Liver (tissue), 8 donors: ENCODE measurements at regions not wholly inside any gene's neighbourhood (a gene's known extent, or its start where the extent isn't known, plus 50 kb on each side); places are given as distances from the start of the nearest gene placed in this dataset.

Experiments
- DNase-seq: peaks from one replicate; pipeline ENCODE4 v3.0.0-alpha.2; 2017; ENCODE audit warnings: low spot score
- H3K27ac ChIP-seq, 2 donors: one replicate each; pipeline ENCODE4 v1.7.0; 2013; ENCODE audit warnings: inconsistent platforms in 2 of 2, low read length in 2 of 2, control low read depth in 1 of 2, low read depth in 1 of 2, mild to moderate bottlenecking in 1 of 2
- H3K27me3 ChIP-seq, 4 donors: one replicate each; pipeline versions ENCODE4 v1.6.1 to v1.7.0; 2013; ENCODE audit warnings: low read length in 3 of 4, inconsistent platforms in 1 of 4, mild to moderate bottlenecking in 1 of 4, moderate library complexity in 1 of 4; ENCODE audit not compliant: control insufficient read depth in 4 of 4, insufficient read depth in 4 of 4
- H3K36me3 ChIP-seq, 4 donors: one replicate each; pipeline versions ENCODE4 v1.6.1 to v1.7.0; 2013; ENCODE audit warnings: low read length in 3 of 4, mild to moderate bottlenecking in 3 of 4, low read depth in 1 of 4, moderate library complexity in 1 of 4; ENCODE audit not compliant: control insufficient read depth in 4 of 4, insufficient read depth in 3 of 4
- H3K4me1 ChIP-seq, 4 donors: one replicate each; pipeline versions ENCODE4 v1.6.1 to v1.7.0; 2013; ENCODE audit warnings: low read length in 3 of 4, mild to moderate bottlenecking in 3 of 4, moderate library complexity in 1 of 4; ENCODE audit not compliant: control insufficient read depth in 4 of 4, insufficient read depth in 4 of 4
- H3K4me3 ChIP-seq, 3 donors: one replicate each; pipeline versions ENCODE4 v1.6.1 to v1.7.0; 2013; ENCODE audit warnings: low read length in 3 of 3, control low read depth in 1 of 3, low read depth in 1 of 3, mild to moderate bottlenecking in 1 of 3
- H3K9ac ChIP-seq, 2 donors: one replicate each; pipeline ENCODE4 v1.7.0; 2013; ENCODE audit warnings: low read length in 2 of 2, mild to moderate bottlenecking in 2 of 2, moderate library complexity in 2 of 2, control low read depth in 1 of 2, low read depth in 1 of 2
- H3K9me3 ChIP-seq, 4 donors: one replicate each; pipeline versions ENCODE4 v1.6.1 to v1.7.0; 2013; ENCODE audit warnings: low read length in 3 of 4; ENCODE audit not compliant: control insufficient read depth in 4 of 4
- ATF3 ChIP-seq: IDR thresholded peaks from 2 replicates; pipeline ENCODE4 v1.6.1; 2016; ENCODE audit warnings: antibody characterized with exemption
- EGR1 ChIP-seq, 2 donors: IDR thresholded peaks; 2 replicates each; pipeline ENCODE4 v1.6.1; 2016 to 2018; ENCODE audit warnings: antibody characterized with exemption in 2 of 2, low read depth in 2 of 2
- FOXA1 ChIP-seq: IDR thresholded peaks from 2 replicates; pipeline ENCODE4 v1.6.1; 2016; ENCODE audit warnings: antibody characterized with exemption
- FOXA2 ChIP-seq: IDR thresholded peaks from 2 replicates; pipeline ENCODE4 v1.6.1; 2016; ENCODE audit warnings: antibody characterized with exemption
- GABPA ChIP-seq, 2 donors: IDR thresholded peaks in 1 of 2; conservative IDR thresholded peaks in 1 of 2; 2 replicates each; pipeline ENCODE4 v1.6.1; 2016; ENCODE audit warnings: antibody characterized with exemption in 2 of 2, mild to moderate bottlenecking in 1 of 2, moderate library complexity in 1 of 2
- HNF4A ChIP-seq, 2 donors: conservative IDR thresholded peaks; 2 replicates each; pipeline ENCODE4 v1.6.1; 2016; ENCODE audit warnings: antibody characterized with exemption in 2 of 2, mild to moderate bottlenecking in 2 of 2
- HNF4G ChIP-seq: IDR thresholded peaks from 2 replicates; pipeline ENCODE4 v1.6.1; 2016; ENCODE audit warnings: antibody characterized with exemption
- JUND ChIP-seq, 2 donors: IDR thresholded peaks; 2 replicates each; pipeline ENCODE4 v1.6.1; 2016; ENCODE audit warnings: antibody characterized with exemption in 2 of 2
- MAX ChIP-seq: IDR thresholded peaks from 2 replicates; pipeline ENCODE4 v1.6.1; 2016; ENCODE audit warnings: antibody characterized with exemption
- NR2F2 ChIP-seq: IDR thresholded peaks from 2 replicates; pipeline ENCODE4 v1.6.1; 2016; ENCODE audit warnings: antibody characterized with exemption
- RAD21 ChIP-seq, 2 donors: IDR thresholded peaks; 2 replicates each; pipeline ENCODE4 v1.6.1; 2016; ENCODE audit warnings: antibody characterized with exemption in 2 of 2, mild to moderate bottlenecking in 2 of 2
- RXRA ChIP-seq, 2 donors: IDR thresholded peaks; 2 replicates each; pipeline ENCODE4 v1.6.1; 2017 to 2018; ENCODE audit warnings: antibody characterized with exemption in 2 of 2, mild to moderate bottlenecking in 1 of 2
- SP1 ChIP-seq: IDR thresholded peaks from 2 replicates; pipeline ENCODE4 v1.6.1; 2018; ENCODE audit warnings: antibody characterized with exemption, mild to moderate bottlenecking
- TAF1 ChIP-seq: conservative IDR thresholded peaks from 2 replicates; pipeline ENCODE4 v1.6.1; 2016; ENCODE audit warnings: antibody characterized with exemption, mild to moderate bottlenecking
- YY1 ChIP-seq: IDR thresholded peaks from 2 replicates; pipeline ENCODE4 v1.6.1; 2016; ENCODE audit warnings: antibody characterized with exemption, mild to moderate bottlenecking
- WGBS: extraction: QIAGEN DNeasy Blood & Tissue Kit; methylation state at CpG from one replicate; pipeline ENCODE4 v1.1.7; 2013; 5-methylcytosine and 5-hydroxymethylcytosine counted together
- TF ChIP-seq, protein P1 (sequence below): IDR thresholded peaks from 2 replicates; pipeline ENCODE4 v1.6.1; 2016; ENCODE audit warnings: antibody characterized with exemption, mild to moderate bottlenecking
- TF ChIP-seq, protein P2 (sequence below): IDR thresholded peaks from 2 replicates; pipeline ENCODE4 v1.6.1; 2016; ENCODE audit warnings: antibody characterized with exemption
- TF ChIP-seq, protein P3 (sequence below): fragments of 150-350 bp; IDR thresholded peaks from 2 replicates; pipeline ENCODE4 v1.5.1; 2017; ENCODE audit warnings: improper control_type of control experiment, low read depth, low read length; ENCODE audit not compliant: missing input control
- donor health status: healthy.
- donor health status: healthy.
- donor health status: healthy.
- donor health status: healthy.
- donor health status: healthy.

- Histone ChIP-seq H3K27me3 (peaks cover 0 to 3% (median 0%) of the 10 kb centered on the region in 4 donors), H3K9ac (no peak overlapping the region), H3K27ac (no peak overlapping the region), H3K4me1 (no peaks in the 10 kb centered on the region), H3K9me3 (no peaks in the 10 kb centered on the region), H3K36me3 (no peaks in the 10 kb centered on the region), H3K4me3 (no peak overlapping the region)
- DNase-seq, result no peak
- TF ChIP-seq ATF3, result no peak
- TF ChIP-seq, protein P1, sequence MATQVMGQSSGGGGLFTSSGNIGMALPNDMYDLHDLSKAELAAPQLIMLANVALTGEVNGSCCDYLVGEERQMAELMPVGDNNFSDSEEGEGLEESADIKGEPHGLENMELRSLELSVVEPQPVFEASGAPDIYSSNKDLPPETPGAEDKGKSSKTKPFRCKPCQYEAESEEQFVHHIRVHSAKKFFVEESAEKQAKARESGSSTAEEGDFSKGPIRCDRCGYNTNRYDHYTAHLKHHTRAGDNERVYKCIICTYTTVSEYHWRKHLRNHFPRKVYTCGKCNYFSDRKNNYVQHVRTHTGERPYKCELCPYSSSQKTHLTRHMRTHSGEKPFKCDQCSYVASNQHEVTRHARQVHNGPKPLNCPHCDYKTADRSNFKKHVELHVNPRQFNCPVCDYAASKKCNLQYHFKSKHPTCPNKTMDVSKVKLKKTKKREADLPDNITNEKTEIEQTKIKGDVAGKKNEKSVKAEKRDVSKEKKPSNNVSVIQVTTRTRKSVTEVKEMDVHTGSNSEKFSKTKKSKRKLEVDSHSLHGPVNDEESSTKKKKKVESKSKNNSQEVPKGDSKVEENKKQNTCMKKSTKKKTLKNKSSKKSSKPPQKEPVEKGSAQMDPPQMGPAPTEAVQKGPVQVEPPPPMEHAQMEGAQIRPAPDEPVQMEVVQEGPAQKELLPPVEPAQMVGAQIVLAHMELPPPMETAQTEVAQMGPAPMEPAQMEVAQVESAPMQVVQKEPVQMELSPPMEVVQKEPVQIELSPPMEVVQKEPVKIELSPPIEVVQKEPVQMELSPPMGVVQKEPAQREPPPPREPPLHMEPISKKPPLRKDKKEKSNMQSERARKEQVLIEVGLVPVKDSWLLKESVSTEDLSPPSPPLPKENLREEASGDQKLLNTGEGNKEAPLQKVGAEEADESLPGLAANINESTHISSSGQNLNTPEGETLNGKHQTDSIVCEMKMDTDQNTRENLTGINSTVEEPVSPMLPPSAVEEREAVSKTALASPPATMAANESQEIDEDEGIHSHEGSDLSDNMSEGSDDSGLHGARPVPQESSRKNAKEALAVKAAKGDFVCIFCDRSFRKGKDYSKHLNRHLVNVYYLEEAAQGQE, result no peak
- no peak for TF ChIP-seq FOXA2
- TF ChIP-seq FOXA1, result no peak
- TF ChIP-seq YY1, result no peak
- no peak for TF ChIP-seq JUND (IDR thresholded peaks at IDR 0.05)
- TF ChIP-seq RXRA (IDR thresholded peaks at IDR 0.05), result no peak
- TF ChIP-seq RAD21 (IDR thresholded peaks at IDR 0.05), result no peak
- TF ChIP-seq, protein P2, sequence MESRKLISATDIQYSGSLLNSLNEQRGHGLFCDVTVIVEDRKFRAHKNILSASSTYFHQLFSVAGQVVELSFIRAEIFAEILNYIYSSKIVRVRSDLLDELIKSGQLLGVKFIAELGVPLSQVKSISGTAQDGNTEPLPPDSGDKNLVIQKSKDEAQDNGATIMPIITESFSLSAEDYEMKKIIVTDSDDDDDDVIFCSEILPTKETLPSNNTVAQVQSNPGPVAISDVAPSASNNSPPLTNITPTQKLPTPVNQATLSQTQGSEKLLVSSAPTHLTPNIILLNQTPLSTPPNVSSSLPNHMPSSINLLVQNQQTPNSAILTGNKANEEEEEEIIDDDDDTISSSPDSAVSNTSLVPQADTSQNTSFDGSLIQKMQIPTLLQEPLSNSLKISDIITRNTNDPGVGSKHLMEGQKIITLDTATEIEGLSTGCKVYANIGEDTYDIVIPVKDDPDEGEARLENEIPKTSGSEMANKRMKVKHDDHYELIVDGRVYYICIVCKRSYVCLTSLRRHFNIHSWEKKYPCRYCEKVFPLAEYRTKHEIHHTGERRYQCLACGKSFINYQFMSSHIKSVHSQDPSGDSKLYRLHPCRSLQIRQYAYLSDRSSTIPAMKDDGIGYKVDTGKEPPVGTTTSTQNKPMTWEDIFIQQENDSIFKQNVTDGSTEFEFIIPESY, result no peak
- TF ChIP-seq MAX, result no peak
- TF ChIP-seq HNF4G, result no peak
- no peak for TF ChIP-seq EGR1 (IDR thresholded peaks at IDR 0.05; ENCODE audit: low read depth in 2 of 2)
- no peak for TF ChIP-seq GABPA (IDR thresholded peaks at IDR 0.05 in 1 of 2, conservative IDR thresholded peaks at IDR 0.05 in 1 of 2)
- TF ChIP-seq NR2F2, result no peak
- no peak for TF ChIP-seq TAF1
- WGBS, result 77% methylated on average over 2 of the region's 2 CpGs
Measured at GRCh38 chr2:221336967-221337366, 235.1 kb downstream of the EPHA4 start.

- Histone ChIP-seq H3K9me3 (no peaks in the 10 kb centered on the region), H3K4me1 (no peaks in the 10 kb centered on the region), H3K9ac (no peak overlapping the region), H3K27ac (no peak overlapping the region), H3K36me3 (no peaks in the 10 kb centered on the region), H3K4me3 (no peak overlapping the region), H3K27me3 (peaks cover 0 to 3% (median 0%) of the 10 kb centered on the region in 4 donors)
- no peak for DNase-seq
- 78% methylated on average over 5 of the region's 5 CpGs for WGBS
- TF ChIP-seq MAX (no peak), HNF4G (no peak), GABPA (IDR thresholded peaks at IDR 0.05 in 1 of 2, conservative IDR thresholded peaks at IDR 0.05 in 1 of 2) (no peak), FOXA2 (no peak), SP1 (no peak), RAD21 (IDR thresholded peaks at IDR 0.05) (no peak), HNF4A (conservative IDR thresholded peaks at IDR 0.05) (no peak), ATF3 (no peak), YY1 (no peak), NR2F2 (no peak), FOXA1 (no peak), EGR1 (IDR thresholded peaks at IDR 0.05; ENCODE audit: low read depth in 2 of 2) (no peak), TAF1 (no peak)
- TF ChIP-seq, protein P3, sequence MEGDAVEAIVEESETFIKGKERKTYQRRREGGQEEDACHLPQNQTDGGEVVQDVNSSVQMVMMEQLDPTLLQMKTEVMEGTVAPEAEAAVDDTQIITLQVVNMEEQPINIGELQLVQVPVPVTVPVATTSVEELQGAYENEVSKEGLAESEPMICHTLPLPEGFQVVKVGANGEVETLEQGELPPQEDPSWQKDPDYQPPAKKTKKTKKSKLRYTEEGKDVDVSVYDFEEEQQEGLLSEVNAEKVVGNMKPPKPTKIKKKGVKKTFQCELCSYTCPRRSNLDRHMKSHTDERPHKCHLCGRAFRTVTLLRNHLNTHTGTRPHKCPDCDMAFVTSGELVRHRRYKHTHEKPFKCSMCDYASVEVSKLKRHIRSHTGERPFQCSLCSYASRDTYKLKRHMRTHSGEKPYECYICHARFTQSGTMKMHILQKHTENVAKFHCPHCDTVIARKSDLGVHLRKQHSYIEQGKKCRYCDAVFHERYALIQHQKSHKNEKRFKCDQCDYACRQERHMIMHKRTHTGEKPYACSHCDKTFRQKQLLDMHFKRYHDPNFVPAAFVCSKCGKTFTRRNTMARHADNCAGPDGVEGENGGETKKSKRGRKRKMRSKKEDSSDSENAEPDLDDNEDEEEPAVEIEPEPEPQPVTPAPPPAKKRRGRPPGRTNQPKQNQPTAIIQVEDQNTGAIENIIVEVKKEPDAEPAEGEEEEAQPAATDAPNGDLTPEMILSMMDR, result no peak
- TF ChIP-seq, protein P1, result no peak
Measured at GRCh38 chr2:221337957-221338685, 234.0 kb downstream of the EPHA4 start.
